Ovary (tissue), 3 donors: ENCODE measurements at regions not wholly inside any gene's neighbourhood (a gene's known extent, or its start where the extent isn't known, plus 50 kb on each side); places are given as distances from the start of the nearest gene placed in this dataset.

Experiments
- CTCF ChIP-seq, 3 donors: fragments of 450-650 bp in 2 of 3; fragments of 200-600 bp in 1 of 3; IDR thresholded peaks; one replicate each; pipeline versions ENCODE4 v1.5.1 to v1.8.0; 2016 to 2022; ENCODE audit warnings: antibody characterized with exemption in 3 of 3, mild to moderate bottlenecking in 1 of 3
- POLR2A ChIP-seq: fragments of 450-650 bp; IDR thresholded peaks from one replicate; pipeline ENCODE4 v1.6.1; 2017; ENCODE audit warnings: antibody characterized with exemption, mild to moderate bottlenecking, moderate library complexity
- donor health status: DM: no; HTN: no; CAD: no.

GRCh38 chr5:107301999-107302398 lies 368.7 kb downstream of the EFNA5 start:
- no peak for TF ChIP-seq CTCF (IDR thresholded peaks at IDR 0.05)
- no peak for TF ChIP-seq POLR2A
